Upper lobe of left lung (tissue), 6 donors: ENCODE measurements at regions not wholly inside any gene's neighbourhood (a gene's known extent, or its start where the extent isn't known, plus 50 kb on each side); places are given as distances from the start of the nearest gene placed in this dataset.
"Not testable (repeated sequence)": the region's sequence is repeated elsewhere in the genome, so short reads cannot be mapped to it uniquely, and the experiment has no call there.

Experiments
- ATAC-seq, 2 donors: fragments of 200-7000 bp; cut with Tn5 transposase; one replicate each; pipeline ENCODE4 v1.9.1; 2022; ENCODE audit warnings: mild to moderate bottlenecking in 2 of 2, moderate library complexity in 2 of 2; ENCODE audit not compliant: low FRiP score in 2 of 2
- DNase-seq, 2 donors: peaks; one replicate each; pipeline ENCODE4 v3.0.0-alpha.2; 2019 to 2020
- H3K27ac ChIP-seq, 4 donors: fragments of 200-600 bp; sonication (generic); one replicate each; pipeline ENCODE4 v1.5.1; 2016 to 2019
- H3K27me3 ChIP-seq, 4 donors: fragments of 200-600 bp; sonication (generic); one replicate each; pipeline ENCODE4 v1.5.1; 2017 to 2019
- H3K36me3 ChIP-seq, 4 donors: fragments of 200-600 bp; sonication (generic); one replicate each; pipeline ENCODE4 v1.5.1; 2016 to 2019
- H3K4me1 ChIP-seq, 4 donors: fragments of 200-600 bp; sonication (generic); one replicate each; pipeline ENCODE4 v1.5.1; 2018 to 2019
- H3K4me3 ChIP-seq, 4 donors: fragments of 200-600 bp; sonication (generic); one replicate each; pipeline ENCODE4 v1.5.1; 2017 to 2019; ENCODE audit warnings: mild to moderate bottlenecking in 2 of 4, moderate library complexity in 1 of 4
- H3K9me3 ChIP-seq, 4 donors: fragments of 200-600 bp; sonication (generic); one replicate each; pipeline ENCODE4 v1.5.1; 2018 to 2019
- CTCF ChIP-seq, 6 experiments: fragments of 450-650 bp in 4 of 6; fragments of 200-600 bp in 2 of 6; sonication (generic) in 2 of 6; IDR thresholded peaks; one replicate each; pipeline ENCODE4 v1.5.1; 2016 to 2019; ENCODE audit warnings: antibody characterized with exemption in 6 of 6
- EP300 ChIP-seq, 4 donors: sonication (generic); formaldehyde crosslinking; IDR thresholded peaks; one replicate each; pipeline ENCODE4 v1.5.1; 2017; ENCODE audit warnings: antibody characterized with exemption in 4 of 4, control low read depth in 2 of 4
- POLR2A ChIP-seq, 4 donors: fragments of 450-650 bp; IDR thresholded peaks; one replicate each; pipeline ENCODE4 v1.5.1; 2016 to 2017; ENCODE audit warnings: antibody characterized with exemption in 4 of 4, mild to moderate bottlenecking in 2 of 4
- POLR2AphosphoS5 ChIP-seq, 2 donors: sonication (generic); formaldehyde crosslinking; IDR thresholded peaks; one replicate each; pipeline ENCODE4 v1.5.1; 2017; ENCODE audit warnings: antibody characterized with exemption in 2 of 2
- WGBS, 2 donors: methylation state at CpG; one replicate each; pipeline ENCODE4 v1.1.5; 2017 to 2018; 5-methylcytosine and 5-hydroxymethylcytosine counted together
- donor health status: DM: no; HTN: no; CAD: no; lungs with moderate emphysema.
- donor health status: DM: no; HTN: yes; CAD: no; lungs with severe emphysema.

- DNase-seq (no peak), ATAC-seq (no peak)
- TF ChIP-seq POLR2AphosphoS5 (IDR thresholded peaks at IDR 0.05) (no peak), EP300 (IDR thresholded peaks at IDR 0.05) (no peak), POLR2A (IDR thresholded peaks at IDR 0.05) (no peak), CTCF (IDR thresholded peaks at IDR 0.05) (no peak)
- Histone ChIP-seq H3K4me3 (no peak overlapping the region), H3K27ac (no peak overlapping the region), H3K27me3 (no peaks in the 10 kb centered on the region), H3K9me3 (no peaks in the 10 kb centered on the region), H3K4me1 (no peaks in the 10 kb centered on the region), H3K36me3 (no peaks in the 10 kb centered on the region)
- 95 to 99% methylated on average over 4 of the region's 4 CpGs for WGBS, 2 donors
These were observed 626.1 kb downstream of the MCTP2 start for GRCh38 chr15:94857466-94857865.

GRCh38 chr15:94858011-94858410 is 626.6 kb downstream of the MCTP2 start:
- 60 to 62% methylated on average over 5 of the region's 5 CpGs for WGBS, 2 donors
- no peak for DNase-seq

GRCh38 chr15:94858449-94858848 is 627.1 kb downstream of the MCTP2 start:
- no peak for ATAC-seq

More at GRCh38 chr15:94858011-94858410, 626.6 kb downstream of the MCTP2 start:
- Histone ChIP-seq H3K36me3 (no peaks in the 10 kb centered on the region), H3K9me3 (no peaks in the 10 kb centered on the region), H3K27ac (no peak overlapping the region), H3K4me1 (no peaks in the 10 kb centered on the region), H3K4me3 (no peak overlapping the region), H3K27me3 (no peaks in the 10 kb centered on the region)
- no peak for TF ChIP-seq CTCF (IDR thresholded peaks at IDR 0.05)
- no peak for TF ChIP-seq POLR2A (IDR thresholded peaks at IDR 0.05)
- no peak for TF ChIP-seq EP300 (IDR thresholded peaks at IDR 0.05)
- TF ChIP-seq POLR2AphosphoS5 (IDR thresholded peaks at IDR 0.05): no peak
- ATAC-seq: no peak

GRCh38 chr15:94858920-94859319 is 627.6 kb downstream of the MCTP2 start:
- DNase-seq (no peak), ATAC-seq (no peak)
- no peak overlapping the region for H3K4me3 ChIP-seq
- H3K9me3 ChIP-seq: no peaks in the 10 kb centered on the region
- H3K27ac ChIP-seq: no peak overlapping the region
- TF ChIP-seq EP300 (IDR thresholded peaks at IDR 0.05) (no peak), CTCF (IDR thresholded peaks at IDR 0.05) (no peak), POLR2AphosphoS5 (IDR thresholded peaks at IDR 0.05) (no peak)
- H3K27me3 ChIP-seq: no peaks in the 10 kb centered on the region
- no peaks in the 10 kb centered on the region for H3K4me1 ChIP-seq
- H3K36me3 ChIP-seq: no peaks in the 10 kb centered on the region

More at GRCh38 chr15:94858449-94858848, 627.1 kb downstream of the MCTP2 start:
- TF ChIP-seq CTCF (IDR thresholded peaks at IDR 0.05) (no peak), POLR2AphosphoS5 (IDR thresholded peaks at IDR 0.05) (no peak), EP300 (IDR thresholded peaks at IDR 0.05) (no peak), POLR2A (IDR thresholded peaks at IDR 0.05) (no peak)
- Histone ChIP-seq H3K9me3 (no peaks in the 10 kb centered on the region), H3K36me3 (no peaks in the 10 kb centered on the region), H3K4me1 (no peaks in the 10 kb centered on the region), H3K27ac (no peak overlapping the region), H3K27me3 (no peaks in the 10 kb centered on the region), H3K4me3 (no peak overlapping the region)
- WGBS, 2 donors: 45 to 61% methylated on average over 2 of the region's 2 CpGs
- DNase-seq: no peak

GRCh38 chr15:94864600-94864999 is 633.2 kb downstream of the MCTP2 start:
- WGBS, 2 donors: 63 to 75% methylated on average over 1 of the region's 1 CpG
- H3K4me1 ChIP-seq: no peaks in the 10 kb centered on the region
- DNase-seq: no peak
- H3K9me3 ChIP-seq: no peaks in the 10 kb centered on the region
- H3K27me3 ChIP-seq: no peaks in the 10 kb centered on the region
- H3K36me3 ChIP-seq: no peaks in the 10 kb centered on the region
- H3K4me3 ChIP-seq: no peak overlapping the region
- TF ChIP-seq POLR2A (IDR thresholded peaks at IDR 0.05) (no peak), POLR2AphosphoS5 (IDR thresholded peaks at IDR 0.05) (no peak), EP300 (IDR thresholded peaks at IDR 0.05) (no peak), CTCF (IDR thresholded peaks at IDR 0.05) (no peak)
- no peak for ATAC-seq
- H3K27ac ChIP-seq: no peak overlapping the region

GRCh38 chr15:94868265-94868664 is 636.9 kb downstream of the MCTP2 start:
- not testable (repeated sequence) for H3K4me3 ChIP-seq, ATAC-seq, H3K9me3 ChIP-seq, DNase-seq, H3K27me3 ChIP-seq, H3K36me3 ChIP-seq, H3K4me1 ChIP-seq, H3K27ac ChIP-seq
- WGBS, 2 donors: 86 to 92% methylated on average over 7 to 8 of the region's 8 CpGs
